Endothelial cell of umbilical vein (primary cell): ENCODE measurements at regions not wholly inside any gene's neighbourhood (a gene's known extent, or its start where the extent isn't known, plus 50 kb on each side); places are given as distances from the start of the nearest gene placed in this dataset.

Experiments used
- CTCF ChIP-seq, 2 donors: IDR thresholded peaks; 1 replicate in 1 of 2; 2 replicates in 1 of 2; pipeline ENCODE4 v1.5.1; 2011; ENCODE audit warnings: low read length in 2 of 2, mild to moderate bottlenecking in 2 of 2, moderate library complexity in 2 of 2, control low read depth in 1 of 2, inconsistent platforms in 1 of 2, low read depth in 1 of 2; ENCODE audit not compliant: insufficient read depth in 1 of 2; ENCODE audit errors: extremely low read depth in 1 of 2
- EZH2 ChIP-seq: IDR thresholded peaks from 2 replicates; pipeline ENCODE4 v1.6.1; 2012; ENCODE audit warnings: borderline replicate concordance, low read depth, mild to moderate bottlenecking, moderate library complexity, low read length, inconsistent platforms; ENCODE audit not compliant: severe bottlenecking
- FOS ChIP-seq: IDR thresholded peaks from 2 replicates; pipeline ENCODE4 v1.6.1; 2011; ENCODE audit warnings: mild to moderate bottlenecking, low read length, moderate library complexity, borderline replicate concordance; ENCODE audit not compliant: insufficient read depth
- JUN ChIP-seq: IDR thresholded peaks from 2 replicates; pipeline ENCODE4 v1.6.1; 2011; ENCODE audit warnings: borderline replicate concordance, low read depth; ENCODE audit not compliant: insufficient read length, insufficient read depth
- MAX ChIP-seq: IDR thresholded peaks from 2 replicates; pipeline ENCODE4 v1.6.1; 2011; ENCODE audit not compliant: insufficient read depth, insufficient read length
- MYC ChIP-seq: IDR thresholded peaks from one replicate; pipeline ENCODE4 v1.6.1; 2011; ENCODE audit warnings: mild to moderate bottlenecking, low read depth, low read length
- POLR2A ChIP-seq: IDR thresholded peaks from 2 replicates; pipeline ENCODE4 v1.6.1; 2012; ENCODE audit warnings: low read depth, mild to moderate bottlenecking, control low read depth, low read length
- POLR2AphosphoS5 ChIP-seq: IDR thresholded peaks from 2 replicates; pipeline ENCODE4 v1.6.1; 2012; ENCODE audit warnings: low read depth, mild to moderate bottlenecking, control low read depth, low read length, moderate library complexity; ENCODE audit not compliant: insufficient read depth

GRCh38 chr3:159057621-159058020 is 255.8 kb downstream of the MFSD1 start:
- no peak for TF ChIP-seq EZH2
- TF ChIP-seq CTCF (IDR thresholded peaks at IDR 0.05; ENCODE audit: extremely low read depth in 1 of 2, insufficient read depth in 1 of 2, low read depth in 1 of 2, low read length in 2 of 2): no peak
- no peak for TF ChIP-seq POLR2A
- no peak for TF ChIP-seq POLR2AphosphoS5
- TF ChIP-seq MAX: no peak
- no peak for TF ChIP-seq MYC
- no peak for TF ChIP-seq JUN
- TF ChIP-seq FOS: no peak
